Activated T-helper 2 cell treated with anti-CD3 and anti-CD28 coated beads, Interferon-gamma antibody, Interleukin-2, Interleukin-4, amounts not matched to agents 10 μg/mL and 5 μg/mL and 100 μg/mL, durations not matched to agents 14 hours and 24 hours and 36 hours (primary cell): ENCODE measurements at regions not wholly inside any gene's neighbourhood (a gene's known extent, or its start where the extent isn't known, plus 50 kb on each side); places are given as distances from the start of the nearest gene placed in this dataset.

Source experiments
- DNase-seq: peaks from one replicate; pipeline ENCODE4 v3.0.0; 2021; ENCODE audit warnings: low spot score
- H3K27ac Mint-ChIP-seq: one replicate; pipeline ENCODE4 v1.8.0; 2021; ENCODE audit warnings: mixed read lengths
- H3K27me3 Mint-ChIP-seq: one replicate; pipeline ENCODE4 v1.8.0; 2021; ENCODE audit warnings: low read depth, mixed read lengths
- H3K36me3 Mint-ChIP-seq: one replicate; pipeline ENCODE4 v1.8.0; 2021; ENCODE audit warnings: low read depth, mixed read lengths
- H3K4me1 Mint-ChIP-seq: one replicate; pipeline ENCODE4 v1.8.0; 2021; ENCODE audit warnings: low read depth, mixed read lengths
- H3K4me3 Mint-ChIP-seq: one replicate; pipeline ENCODE4 v1.8.0; 2021; ENCODE audit warnings: low read depth, mild to moderate bottlenecking, moderate library complexity, mixed read lengths
- H3K9me3 Mint-ChIP-seq: one replicate; pipeline ENCODE4 v1.8.0; 2021; ENCODE audit warnings: mixed read lengths
- intact Hi-C: fragments of 100-400 bp; cut with micrococcal nuclease; formaldehyde crosslinking; loops from one replicate; pipeline ENCODE4 v1.15.1; 2023

DNA sequence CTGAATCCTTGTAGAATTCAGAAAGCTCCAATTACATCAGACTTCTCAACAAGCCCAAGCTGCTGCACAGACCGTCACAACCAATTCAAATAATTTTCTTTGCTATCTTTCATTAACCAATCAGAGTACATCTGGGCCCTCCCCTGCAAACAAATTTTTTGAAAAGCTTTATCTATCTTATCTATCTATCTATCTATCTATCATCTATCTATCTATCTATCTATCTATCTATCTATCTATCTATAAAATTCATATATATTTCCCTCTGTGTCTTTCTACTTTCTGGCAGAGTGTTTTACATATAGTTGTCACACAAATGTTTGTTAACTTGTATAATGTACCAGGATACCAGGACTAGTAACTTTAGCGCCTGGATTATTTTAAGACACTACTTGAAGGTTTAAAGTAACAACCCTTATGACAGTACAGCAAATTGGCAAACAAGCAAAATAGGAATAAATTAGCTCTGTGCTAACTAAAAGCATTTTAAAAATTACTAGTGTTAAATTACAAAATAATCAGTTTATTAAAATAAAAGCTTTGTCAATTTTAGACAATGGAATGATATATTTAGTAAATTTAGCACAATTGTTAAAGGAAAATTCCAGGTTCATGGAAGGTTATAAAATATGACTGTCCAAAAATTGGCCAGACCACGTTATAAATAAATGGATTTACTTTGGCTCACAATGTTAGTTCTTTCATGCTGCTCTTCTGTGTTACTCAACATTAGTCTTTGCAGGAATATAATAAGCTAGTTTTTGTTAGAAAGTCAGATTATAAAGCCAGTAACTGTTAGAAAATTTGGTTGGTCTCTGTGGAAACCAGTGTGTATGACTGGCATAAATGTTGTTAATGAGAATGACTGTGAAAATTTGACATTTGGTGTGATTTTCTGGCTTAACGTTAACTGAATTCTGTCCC, 138.6 kb downstream of the SUCNR1 start:
- Mint-ChIP-seq H3K9me3 (no peaks in the 10 kb centered on the region), H3K27me3 (peaks cover 5% of the 10 kb centered on the region), H3K27ac (no peak overlapping the region), H3K4me1 (no peaks in the 10 kb centered on the region), H3K4me3 (no peak overlapping the region), H3K36me3 (no peaks in the 10 kb centered on the region)
- no peak for DNase-seq
- intact Hi-C loops: no loop called here

DNA sequence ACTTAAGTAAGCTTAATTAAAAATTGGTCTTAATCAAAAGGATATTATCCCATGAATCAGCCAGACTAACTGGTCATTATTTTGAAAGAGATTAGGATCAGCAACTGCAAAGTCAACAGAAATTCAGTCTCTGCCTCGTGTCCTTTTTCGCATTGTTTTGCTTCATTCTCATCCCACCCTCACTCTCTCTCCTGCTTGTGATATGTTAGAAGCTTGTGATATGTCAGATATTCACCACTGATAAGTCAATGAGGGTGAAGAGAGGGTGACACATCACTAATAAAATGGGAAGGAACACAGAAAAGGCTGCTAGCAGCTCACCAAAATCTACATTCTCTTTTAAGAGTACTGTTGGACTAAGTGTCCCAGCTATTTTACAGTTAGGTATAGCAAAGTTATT, 146.1 kb downstream of the SUCNR1 start:
- no peaks in the 10 kb centered on the region for H3K36me3 Mint-ChIP-seq

DNA sequence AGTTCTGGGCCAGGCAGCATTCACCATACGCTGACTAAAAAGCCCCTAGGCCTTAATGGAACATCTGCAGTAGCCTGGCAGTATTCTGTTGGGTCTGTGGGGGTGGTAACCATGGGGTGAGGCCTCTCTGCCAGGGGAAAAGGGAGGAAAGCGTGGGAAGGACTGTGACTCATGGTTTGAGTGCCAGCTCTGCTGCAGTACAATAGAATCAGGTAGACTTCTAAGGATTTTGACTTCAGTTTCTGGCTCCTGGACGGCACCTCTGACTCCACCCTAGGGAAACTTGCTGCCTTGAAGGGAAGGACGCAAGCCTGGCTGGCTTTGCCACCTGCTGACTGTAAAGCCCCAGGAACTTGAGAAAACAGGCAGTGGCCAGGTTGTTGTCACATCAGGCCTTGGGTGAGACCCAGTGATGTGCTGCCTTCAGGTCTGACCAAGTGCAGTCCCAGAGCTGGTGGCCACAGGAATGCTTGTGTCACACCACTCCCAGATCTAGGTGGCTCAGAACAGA, 148.6 kb downstream of the SUCNR1 start:
- Mint-ChIP-seq H3K27me3 (peaks cover 20% of the 10 kb centered on the region), H3K27ac (no peak overlapping the region), H3K4me3 (no peak overlapping the region), H3K4me1 (no peaks in the 10 kb centered on the region), H3K9me3 (no peaks in the 10 kb centered on the region), H3K36me3 (no peaks in the 10 kb centered on the region)
- no peak for DNase-seq
- intact Hi-C loops: no loop called here

More for the DNA sequence above, 146.1 kb downstream of the SUCNR1 start:
- intact Hi-C loops: no loop called here
- no peak overlapping the region for H3K27ac Mint-ChIP-seq
- H3K9me3 Mint-ChIP-seq: no peaks in the 10 kb centered on the region
- no peak for DNase-seq
- H3K4me3 Mint-ChIP-seq: no peak overlapping the region
- no peaks in the 10 kb centered on the region for H3K4me1 Mint-ChIP-seq
- peaks cover 18% of the 10 kb centered on the region for H3K27me3 Mint-ChIP-seq

DNA sequence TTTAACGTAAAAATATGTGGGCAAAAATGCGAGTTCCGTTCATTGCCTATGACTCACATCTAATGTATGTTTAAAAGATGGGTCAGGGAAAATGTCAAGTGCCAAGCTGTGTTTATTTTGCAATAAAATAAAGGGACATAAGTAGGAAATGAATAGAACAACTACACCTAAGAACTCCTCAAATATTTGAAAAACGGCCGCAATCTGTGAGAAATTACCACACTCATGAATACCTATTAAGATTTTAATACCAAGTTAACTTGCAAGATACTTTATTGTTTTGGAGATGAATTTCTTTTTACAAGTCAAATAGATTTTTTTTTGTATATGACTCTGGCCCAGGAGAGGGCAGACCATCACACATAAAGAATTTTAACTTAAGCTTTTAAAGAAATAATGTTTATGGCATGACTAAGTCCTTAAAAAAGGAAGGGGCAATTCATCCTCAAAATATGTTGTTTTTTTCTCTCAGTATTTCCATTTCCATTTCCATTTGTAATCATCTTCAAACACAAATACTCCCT, 152.7 kb downstream of the SUCNR1 start:
- no peaks in the 10 kb centered on the region for H3K36me3 Mint-ChIP-seq
- H3K4me1 Mint-ChIP-seq: no peaks in the 10 kb centered on the region
- intact Hi-C loops: no loop called here
- H3K27me3 Mint-ChIP-seq: peaks cover 7% of the 10 kb centered on the region
- H3K4me3 Mint-ChIP-seq: no peak overlapping the region
- no peak for DNase-seq
- H3K9me3 Mint-ChIP-seq: no peaks in the 10 kb centered on the region
- no peak overlapping the region for H3K27ac Mint-ChIP-seq

DNA sequence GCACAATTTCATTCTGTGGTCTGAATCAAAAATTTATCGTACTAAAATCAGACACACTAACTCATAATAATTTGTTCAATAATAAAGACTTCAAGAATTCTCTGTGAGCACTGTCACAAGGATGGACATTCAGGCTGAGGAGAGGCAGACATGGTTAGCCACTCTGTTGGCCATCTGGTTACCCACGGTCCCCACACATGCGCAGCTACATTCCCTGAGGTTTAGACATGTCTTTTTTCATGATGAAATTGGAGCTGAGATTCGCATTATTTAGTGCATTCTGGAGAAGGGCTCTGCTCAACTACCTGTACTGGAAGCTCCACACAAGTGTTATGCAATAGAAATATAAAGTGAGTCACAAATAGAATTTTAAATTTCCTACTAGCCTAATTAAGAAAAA, 156.9 kb downstream of the SUCNR1 start:
- Mint-ChIP-seq H3K36me3 (no peaks in the 10 kb centered on the region), H3K9me3 (peaks cover 5% of the 10 kb centered on the region), H3K4me3 (no peak overlapping the region), H3K27ac (no peak overlapping the region), H3K27me3 (peaks cover 9% of the 10 kb centered on the region), H3K4me1 (no peaks in the 10 kb centered on the region)
- DNase-seq: no peak
- intact Hi-C loops: no loop called here

DNA sequence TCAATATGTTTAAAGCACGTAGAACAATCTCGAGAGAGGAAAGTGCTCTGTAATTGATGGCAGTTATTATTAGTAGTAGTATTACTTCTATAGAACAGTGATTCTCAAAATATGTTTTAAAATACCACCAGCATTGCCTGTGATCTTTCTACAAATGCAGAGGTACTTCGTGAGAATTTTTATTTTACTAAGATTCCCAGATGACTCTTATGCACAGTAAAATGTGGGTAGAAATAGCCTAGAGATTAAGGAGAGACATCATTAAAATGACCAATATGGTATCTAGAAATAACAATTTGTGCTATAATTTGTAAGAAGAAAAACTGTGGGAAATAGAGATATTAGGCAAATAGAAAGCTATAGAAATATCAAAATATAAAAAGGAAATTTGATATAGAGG, 157.9 kb downstream of the SUCNR1 start:
- H3K4me1 Mint-ChIP-seq: no peaks in the 10 kb centered on the region
- H3K27ac Mint-ChIP-seq: no peak overlapping the region
- intact Hi-C loops: no loop called here
- no peak for DNase-seq
- peaks cover 14% of the 10 kb centered on the region for H3K9me3 Mint-ChIP-seq
- no peak overlapping the region for H3K4me3 Mint-ChIP-seq
- H3K36me3 Mint-ChIP-seq: no peaks in the 10 kb centered on the region
- H3K27me3 Mint-ChIP-seq: peaks cover 9% of the 10 kb centered on the region

DNA sequence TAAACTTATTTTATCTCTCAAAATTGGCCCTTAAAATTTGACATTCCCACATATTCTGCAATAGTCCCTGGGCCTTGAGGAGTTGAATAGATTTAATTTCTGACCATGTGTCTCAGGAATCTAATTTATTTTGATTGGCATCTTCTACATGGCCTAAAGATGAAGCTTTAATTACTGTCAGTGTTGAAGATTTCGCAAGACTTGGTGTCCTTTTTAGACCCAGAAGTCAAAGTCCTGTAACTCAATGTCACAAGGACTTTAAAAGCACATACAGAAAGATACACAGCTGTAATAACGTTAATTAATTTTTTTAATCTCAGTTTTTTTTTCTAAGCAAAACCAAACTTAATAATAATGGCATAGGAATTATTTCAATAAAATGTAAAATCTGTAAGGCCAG, 163.9 kb downstream of the SUCNR1 start:
- Mint-ChIP-seq H3K4me1 (peaks cover 2% of the 10 kb centered on the region), H3K27me3 (peaks cover 4% of the 10 kb centered on the region), H3K4me3 (no peak overlapping the region), H3K9me3 (peaks cover 25% of the 10 kb centered on the region), H3K36me3 (no peaks in the 10 kb centered on the region), H3K27ac (no peak overlapping the region)
- no peak for DNase-seq
- intact Hi-C loops: no loop called here

DNA sequence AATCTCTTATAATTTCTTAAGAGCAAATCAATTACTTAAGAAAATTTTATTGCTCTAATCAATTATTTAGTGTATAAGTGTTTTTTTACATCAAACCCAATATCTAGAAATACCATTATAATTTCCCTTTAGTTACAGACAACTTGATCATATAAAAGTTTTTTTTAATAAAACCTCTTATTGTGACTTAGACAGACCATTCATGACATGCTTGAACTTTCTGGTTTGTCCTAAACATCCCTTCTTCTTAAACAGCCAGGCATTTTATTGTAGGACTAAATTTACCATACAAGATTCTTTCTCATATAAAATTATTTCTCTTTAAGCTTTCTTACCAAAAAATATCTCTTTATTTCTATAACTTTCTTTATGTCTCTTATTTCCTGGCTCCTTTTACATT, 164.5 kb downstream of the SUCNR1 start:
- no peak for DNase-seq

DNA sequence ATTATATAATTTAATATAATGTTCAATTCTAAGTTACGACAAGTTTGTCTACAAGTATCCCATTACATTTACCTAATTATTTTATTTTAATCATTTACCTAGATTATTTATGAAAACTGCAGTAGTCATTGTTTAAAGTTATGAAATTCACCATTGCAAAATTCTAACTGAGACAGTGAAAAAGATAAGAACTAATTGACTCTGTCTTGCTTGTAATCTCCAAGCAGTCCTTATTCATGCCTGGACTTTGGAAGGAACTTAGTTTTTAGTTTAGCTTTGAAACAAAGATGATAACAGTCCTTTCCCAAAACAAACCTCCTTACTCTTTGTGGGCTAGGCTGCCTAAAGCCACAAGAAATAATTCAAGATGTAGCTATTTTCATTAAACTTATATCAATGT, 165.0 kb downstream of the SUCNR1 start:
- Mint-ChIP-seq H3K36me3 (no peaks in the 10 kb centered on the region), H3K4me1 (peaks cover 2% of the 10 kb centered on the region), H3K4me3 (no peak overlapping the region), H3K27me3 (peaks cover 4% of the 10 kb centered on the region), H3K9me3 (peaks cover 25% of the 10 kb centered on the region), H3K27ac (no peak overlapping the region)
- DNase-seq: no peak
- intact Hi-C loops: no loop called here

More for the DNA sequence above, 164.5 kb downstream of the SUCNR1 start:
- H3K27ac Mint-ChIP-seq: no peak overlapping the region
- H3K36me3 Mint-ChIP-seq: no peaks in the 10 kb centered on the region
- intact Hi-C loops: no loop called here
- peaks cover 2% of the 10 kb centered on the region for H3K4me1 Mint-ChIP-seq
- H3K9me3 Mint-ChIP-seq: peaks cover 25% of the 10 kb centered on the region
- H3K4me3 Mint-ChIP-seq: no peak overlapping the region
- peaks cover 4% of the 10 kb centered on the region for H3K27me3 Mint-ChIP-seq

DNA sequence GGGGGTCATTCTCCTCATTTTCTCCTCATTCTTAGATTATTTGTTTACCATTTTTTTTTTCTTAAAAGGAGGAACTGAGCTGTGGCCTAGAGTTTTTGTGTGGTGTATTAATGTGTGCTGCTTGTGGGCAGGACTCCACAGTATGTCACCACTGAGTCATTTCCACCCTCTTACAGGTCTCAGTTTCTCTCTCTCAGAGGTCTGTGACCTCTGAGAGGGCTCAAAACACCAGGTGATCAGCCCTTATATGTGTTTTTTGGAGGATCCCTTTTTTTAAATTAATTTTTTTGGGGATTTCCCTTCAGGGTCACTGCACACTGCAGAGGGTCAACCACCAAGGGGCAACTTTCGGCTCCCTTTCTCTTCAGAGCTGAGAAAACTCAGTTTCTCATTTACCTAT, 166.4 kb downstream of the SUCNR1 start:
- H3K36me3 Mint-ChIP-seq: no peaks in the 10 kb centered on the region
- H3K27ac Mint-ChIP-seq: no peak overlapping the region
- no peak overlapping the region for H3K4me3 Mint-ChIP-seq
- peaks cover 2% of the 10 kb centered on the region for H3K4me1 Mint-ChIP-seq
- peaks cover 6% of the 10 kb centered on the region for H3K27me3 Mint-ChIP-seq
- DNase-seq: no peak
- intact Hi-C loops: no loop called here
- peaks cover 24% of the 10 kb centered on the region for H3K9me3 Mint-ChIP-seq

DNA sequence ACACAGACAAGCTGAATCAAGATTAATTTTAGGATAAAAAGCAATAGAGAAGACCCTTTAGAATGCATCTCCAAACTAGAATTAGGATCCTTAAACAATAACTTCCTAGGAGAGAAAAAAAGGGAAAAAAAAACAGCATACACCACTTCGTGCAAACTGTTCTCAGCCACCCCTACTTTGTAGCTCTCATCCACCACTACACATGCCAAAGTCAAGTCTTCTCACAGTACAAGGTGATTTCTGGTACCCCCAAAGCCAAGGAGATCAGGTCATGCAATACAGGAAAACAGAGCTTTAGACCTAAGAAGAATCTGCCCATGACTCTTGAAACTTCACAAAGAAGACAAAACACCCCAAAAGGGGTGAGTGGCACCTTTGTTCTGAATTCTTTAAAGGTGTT, 166.9 kb downstream of the SUCNR1 start:
- H3K27ac Mint-ChIP-seq: no peak overlapping the region

DNA sequence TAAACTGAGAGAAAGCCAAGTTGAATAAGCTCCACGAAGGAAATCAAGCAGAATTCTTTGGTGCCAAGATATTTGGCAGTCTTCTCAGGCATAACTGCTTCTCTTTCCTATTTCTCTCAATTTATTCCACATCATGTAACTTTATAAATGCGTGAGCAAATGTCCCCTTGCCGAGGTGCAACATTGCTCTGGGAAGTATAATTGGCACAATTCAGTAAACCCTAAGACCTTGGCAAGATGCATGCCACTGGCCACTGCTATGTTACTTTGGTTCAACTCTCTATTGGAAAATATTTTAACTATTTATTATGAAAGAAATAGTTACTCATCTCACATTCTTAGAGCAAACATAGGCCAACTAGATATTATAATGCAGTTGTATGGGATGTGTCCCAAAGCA, 170.2 kb downstream of the SUCNR1 start:
- intact Hi-C loops: no loop called here
- H3K27me3 Mint-ChIP-seq: peaks cover 9% of the 10 kb centered on the region
- DNase-seq: no peak

More for the DNA sequence above, 166.9 kb downstream of the SUCNR1 start:
- intact Hi-C loops: no loop called here
- H3K36me3 Mint-ChIP-seq: no peaks in the 10 kb centered on the region
- H3K4me3 Mint-ChIP-seq: no peak overlapping the region
- H3K9me3 Mint-ChIP-seq: peaks cover 20% of the 10 kb centered on the region
- H3K27me3 Mint-ChIP-seq: peaks cover 6% of the 10 kb centered on the region
- peaks cover 2% of the 10 kb centered on the region for H3K4me1 Mint-ChIP-seq
- DNase-seq: no peak

DNA sequence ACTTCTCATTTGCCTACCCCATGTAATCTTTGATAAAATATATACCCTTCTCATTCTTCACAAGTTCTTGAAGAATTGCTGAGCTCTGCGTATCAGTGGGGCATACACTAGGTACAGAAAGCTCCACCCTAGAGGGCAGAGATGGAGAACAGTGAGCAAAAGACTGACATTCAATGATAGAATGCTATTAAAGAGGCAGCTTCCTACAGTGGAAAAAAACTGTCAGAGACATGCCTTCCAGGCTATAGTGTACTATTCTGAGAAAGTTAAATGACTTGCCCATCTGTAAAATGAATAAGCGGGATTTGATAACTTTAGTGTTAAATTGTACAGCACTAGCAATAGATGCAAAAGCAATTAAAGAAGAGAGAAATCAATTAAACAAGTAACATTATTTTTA, 172.8 kb downstream of the SUCNR1 start:
- H3K36me3 Mint-ChIP-seq: no peaks in the 10 kb centered on the region
- H3K27ac Mint-ChIP-seq: no peak overlapping the region
- no peaks in the 10 kb centered on the region for H3K9me3 Mint-ChIP-seq
- H3K4me1 Mint-ChIP-seq: no peaks in the 10 kb centered on the region
- DNase-seq: no peak
- H3K4me3 Mint-ChIP-seq: no peak overlapping the region
- intact Hi-C loops: no loop called here
- peaks cover 9% of the 10 kb centered on the region for H3K27me3 Mint-ChIP-seq

More for the DNA sequence above, 170.2 kb downstream of the SUCNR1 start:
- H3K4me3 Mint-ChIP-seq: no peak overlapping the region
- H3K9me3 Mint-ChIP-seq: peaks cover 5% of the 10 kb centered on the region
- peaks cover 2% of the 10 kb centered on the region for H3K4me1 Mint-ChIP-seq
- H3K27ac Mint-ChIP-seq: no peak overlapping the region
- H3K36me3 Mint-ChIP-seq: no peaks in the 10 kb centered on the region
